Breast epithelium (tissue), 4 donors: ENCODE measurements at regions not wholly inside any gene's neighbourhood (a gene's known extent, or its start where the extent isn't known, plus 50 kb on each side); places are given as distances from the start of the nearest gene placed in this dataset.
A peak's percentile ranks its signal among the peaks of the same experiment; 100 is the strongest.
"Not testable (repeated sequence)": the region's sequence is repeated elsewhere in the genome, so short reads cannot be mapped to it uniquely, and the experiment has no call there.

Experiments
- DNase-seq, 2 donors: peaks; one replicate each; pipeline ENCODE4 v3.0.0-alpha.2; 2019; ENCODE audit warnings: low spot score in 2 of 2
- H3K27ac ChIP-seq, 2 donors: fragments of 200-600 bp; sonication (generic) in 1 of 2; one replicate each; pipeline ENCODE4 v1.5.1; 2016 to 2019; ENCODE audit warnings: mild to moderate bottlenecking in 1 of 2
- H3K27me3 ChIP-seq, 2 donors: fragments of 200-600 bp; sonication (generic) in 1 of 2; one replicate each; pipeline versions ENCODE4 v1.5.1 to v1.6.0; 2017 to 2019; ENCODE audit warnings: control low read depth in 1 of 2, mild to moderate bottlenecking in 1 of 2
- H3K36me3 ChIP-seq: fragments of 200-600 bp; one replicate; pipeline ENCODE4 v1.5.1; 2019
- H3K4me1 ChIP-seq, 2 donors: fragments of 200-600 bp; sonication (generic); one replicate each; pipeline ENCODE4 v1.5.1; 2016 to 2019; ENCODE audit warnings: control low read depth in 1 of 2
- H3K4me3 ChIP-seq, 3 donors: fragments of 200-600 bp; sonication (generic); 1 replicate in 2 of 3; 2 replicates in 1 of 3; pipeline ENCODE4 v1.5.1; 2016 to 2019; ENCODE audit warnings: mild to moderate bottlenecking in 3 of 3, moderate library complexity in 2 of 3
- H3K9me3 ChIP-seq, 2 donors: fragments of 200-600 bp; sonication (generic) in 1 of 2; one replicate each; pipeline ENCODE4 v1.5.1; 2016 to 2019; ENCODE audit warnings: control low read depth in 1 of 2
- POLR2A ChIP-seq: fragments of 450-650 bp; IDR thresholded peaks from one replicate; pipeline ENCODE4 v1.6.1; 2016; ENCODE audit warnings: antibody characterized with exemption, mild to moderate bottlenecking, moderate library complexity
- POLR2AphosphoS5 ChIP-seq, 3 donors: sonication (generic); formaldehyde crosslinking; IDR thresholded peaks; one replicate each; pipeline ENCODE4 v1.6.1; 2017; ENCODE audit warnings: antibody characterized with exemption in 3 of 3
- intact Hi-C: fragments of 100-400 bp; cut with DNase I; formaldehyde crosslinking; loops from one replicate; pipeline ENCODE4 v1.15.1; 2023; ENCODE audit warnings: low total_unique reads
- TF ChIP-seq, protein P1 (sequence below), 3 donors: fragments of 450-650 bp; IDR thresholded peaks; one replicate each; pipeline ENCODE4 v1.5.1; 2016 to 2017; ENCODE audit warnings: antibody characterized with exemption in 3 of 3, mild to moderate bottlenecking in 3 of 3, moderate library complexity in 3 of 3

DNA sequence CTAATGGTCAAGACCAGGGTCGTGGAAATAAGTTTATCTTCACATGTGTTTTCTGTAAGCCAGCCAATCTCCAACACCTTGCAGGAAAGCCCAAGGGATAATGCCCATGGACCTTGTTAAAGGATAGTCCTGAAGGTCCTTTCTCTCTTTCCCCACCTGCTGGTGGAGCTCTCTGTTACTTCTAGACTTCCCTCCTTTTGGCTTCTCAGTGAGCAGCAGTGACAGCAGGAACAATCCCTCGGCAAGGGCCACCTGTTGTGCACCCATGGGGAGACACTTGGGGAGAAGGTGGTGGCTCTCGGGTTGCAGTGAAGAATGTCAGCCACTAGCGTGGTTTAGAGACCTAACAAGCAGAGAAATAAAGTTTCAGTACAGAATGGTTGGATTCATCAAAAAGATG is 84.0 kb upstream of the OSBPL11 start:
- Histone ChIP-seq H3K4me1 (no peaks in the 10 kb centered on the region), H3K9me3 (no peaks in the 10 kb centered on the region), H3K4me3 (no peak overlapping the region), H3K27me3 (no peaks in the 10 kb centered on the region), H3K27ac (no peak overlapping the region), H3K36me3 (no peaks in the 10 kb centered on the region)
- intact Hi-C loops = no loop called here
- TF ChIP-seq POLR2AphosphoS5 (IDR thresholded peaks at IDR 0.05) (no peak), POLR2A (no peak)
- TF ChIP-seq, protein P1, sequence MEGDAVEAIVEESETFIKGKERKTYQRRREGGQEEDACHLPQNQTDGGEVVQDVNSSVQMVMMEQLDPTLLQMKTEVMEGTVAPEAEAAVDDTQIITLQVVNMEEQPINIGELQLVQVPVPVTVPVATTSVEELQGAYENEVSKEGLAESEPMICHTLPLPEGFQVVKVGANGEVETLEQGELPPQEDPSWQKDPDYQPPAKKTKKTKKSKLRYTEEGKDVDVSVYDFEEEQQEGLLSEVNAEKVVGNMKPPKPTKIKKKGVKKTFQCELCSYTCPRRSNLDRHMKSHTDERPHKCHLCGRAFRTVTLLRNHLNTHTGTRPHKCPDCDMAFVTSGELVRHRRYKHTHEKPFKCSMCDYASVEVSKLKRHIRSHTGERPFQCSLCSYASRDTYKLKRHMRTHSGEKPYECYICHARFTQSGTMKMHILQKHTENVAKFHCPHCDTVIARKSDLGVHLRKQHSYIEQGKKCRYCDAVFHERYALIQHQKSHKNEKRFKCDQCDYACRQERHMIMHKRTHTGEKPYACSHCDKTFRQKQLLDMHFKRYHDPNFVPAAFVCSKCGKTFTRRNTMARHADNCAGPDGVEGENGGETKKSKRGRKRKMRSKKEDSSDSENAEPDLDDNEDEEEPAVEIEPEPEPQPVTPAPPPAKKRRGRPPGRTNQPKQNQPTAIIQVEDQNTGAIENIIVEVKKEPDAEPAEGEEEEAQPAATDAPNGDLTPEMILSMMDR (IDR thresholded peaks at IDR 0.05) = no peak
- no peak for DNase-seq

DNA sequence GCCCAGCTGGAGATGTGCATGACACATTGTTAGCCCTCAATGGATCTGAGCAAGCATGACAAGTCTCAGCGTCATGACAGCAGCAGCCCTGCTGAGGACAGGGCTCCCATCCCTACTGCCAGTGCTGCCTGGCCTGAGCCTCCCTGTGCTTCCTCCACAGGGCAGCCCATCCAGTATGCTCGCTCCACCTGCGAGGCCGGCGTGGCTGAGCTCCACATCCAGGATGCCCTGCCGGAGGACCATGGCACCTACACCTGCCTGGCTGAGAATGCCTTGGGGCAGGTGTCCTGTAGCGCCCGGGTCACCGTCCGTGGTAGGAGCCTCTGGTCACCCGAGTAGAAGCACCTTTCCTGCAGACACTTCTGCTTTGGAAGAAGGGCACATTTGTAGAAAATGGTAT is 85.8 kb upstream of the OSBPL11 start:
- DNase-seq = no peak
- TF ChIP-seq, protein P1 (IDR thresholded peaks at IDR 0.05) = no peak
- TF ChIP-seq POLR2AphosphoS5 (IDR thresholded peaks at IDR 0.05) (no peak), POLR2A (no peak)
- Histone ChIP-seq H3K36me3 (no peaks in the 10 kb centered on the region), H3K4me3 (no peak overlapping the region), H3K4me1 (no peaks in the 10 kb centered on the region), H3K9me3 (no peaks in the 10 kb centered on the region), H3K27me3 (no peaks in the 10 kb centered on the region), H3K27ac (no peak overlapping the region)
- intact Hi-C loops = no loop called here

- DNase-seq, H3K36me3 ChIP-seq, H3K27ac ChIP-seq, intact Hi-C loops, H3K9me3 ChIP-seq, H3K4me1 ChIP-seq, H3K4me3 ChIP-seq, H3K27me3 ChIP-seq: not testable (repeated sequence)
These were observed 86.6 kb upstream of the OSBPL11 start for GRCh38 chr3:125681906-125682305.

DNA sequence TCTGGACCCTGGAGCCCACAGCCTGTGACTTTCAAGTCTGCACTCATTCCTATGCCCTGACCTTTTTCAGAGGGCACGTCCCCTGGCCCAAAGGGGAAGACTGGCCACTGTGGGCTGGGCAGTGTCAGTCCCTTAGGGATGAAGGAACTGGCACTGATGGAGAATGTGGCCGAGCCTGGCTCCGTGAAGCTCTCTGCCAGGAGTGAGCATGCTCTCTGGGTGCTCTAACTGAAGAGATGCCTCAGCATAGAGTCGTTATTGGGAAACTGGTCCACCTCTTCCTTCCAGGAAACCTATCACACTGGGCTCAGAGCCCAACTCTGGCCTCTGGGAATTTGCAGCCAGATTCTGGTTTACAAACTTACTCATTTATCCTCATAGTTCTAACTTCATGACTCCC is 87.3 kb upstream of the OSBPL11 start:
- H3K4me3 ChIP-seq, H3K36me3 ChIP-seq, H3K9me3 ChIP-seq, H3K27ac ChIP-seq, DNase-seq, intact Hi-C loops, H3K27me3 ChIP-seq, H3K4me1 ChIP-seq: not testable (repeated sequence)

GRCh38 chr3:125683067-125683829 is 88.0 kb upstream of the OSBPL11 start:
- intact Hi-C loops = no loop called here
- peak overlapping the region in 1 of 2 donors; percentile 38 for H3K27ac ChIP-seq
- H3K36me3 ChIP-seq = no peaks in the 10 kb centered on the region
- H3K27me3 ChIP-seq = no peaks in the 10 kb centered on the region
- no peaks in the 10 kb centered on the region for H3K4me1 ChIP-seq
- no peaks in the 10 kb centered on the region for H3K9me3 ChIP-seq
- TF ChIP-seq POLR2AphosphoS5 (IDR thresholded peaks at IDR 0.05) = no peak
- TF ChIP-seq, protein P1 (IDR thresholded peaks at IDR 0.05) = no peak
- no peak for TF ChIP-seq POLR2A
- no peak overlapping the region for H3K4me3 ChIP-seq
- peak in 1 of 2 donors; percentile 41 for DNase-seq

GRCh38 chr3:125684199-125684598 is 88.9 kb upstream of the OSBPL11 start:
- TF ChIP-seq, protein P1 (IDR thresholded peaks at IDR 0.05) = no peak
- TF ChIP-seq POLR2A (no peak), POLR2AphosphoS5 (IDR thresholded peaks at IDR 0.05) (no peak)
- no peaks in the 10 kb centered on the region for H3K9me3 ChIP-seq
- DNase-seq = no peak
- intact Hi-C loops = no loop called here
- no peak overlapping the region for H3K27ac ChIP-seq
- H3K4me1 ChIP-seq = no peaks in the 10 kb centered on the region
- no peak overlapping the region for H3K4me3 ChIP-seq
- no peaks in the 10 kb centered on the region for H3K36me3 ChIP-seq
- no peaks in the 10 kb centered on the region for H3K27me3 ChIP-seq

- H3K27me3 ChIP-seq, H3K4me1 ChIP-seq, H3K36me3 ChIP-seq, DNase-seq, H3K27ac ChIP-seq, intact Hi-C loops, H3K4me3 ChIP-seq, H3K9me3 ChIP-seq: not testable (repeated sequence)
These were observed 90.4 kb upstream of the OSBPL11 start for GRCh38 chr3:125685741-125686140.
